ENCODE measurements at regions not wholly inside any gene's neighbourhood (a gene's known extent, or its start where the extent isn't known, plus 50 kb on each side); places are given as distances from the start of the nearest gene placed in this dataset.

DNA sequence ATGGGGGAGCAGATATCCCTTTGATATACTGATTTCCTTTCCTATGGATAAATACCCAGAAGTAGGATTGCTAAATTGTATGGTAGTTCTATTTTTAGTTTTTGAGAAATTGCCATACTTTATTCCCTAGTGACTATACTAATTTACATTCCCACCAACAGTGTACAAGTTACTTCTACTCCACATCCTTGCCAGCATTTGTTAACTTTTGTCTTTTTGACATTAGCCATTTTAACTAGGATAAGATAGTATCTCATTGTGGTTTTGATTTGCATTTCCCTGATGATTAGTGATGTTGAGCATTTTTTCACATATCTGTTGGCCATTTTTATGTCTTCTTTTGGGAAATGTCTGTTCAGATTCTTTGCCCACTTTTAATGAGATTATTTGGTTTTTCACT is 620.6 kb upstream of the CAMK1G start:
- Histone ChIP-seq H3K9me3 (ENCODE audit: insufficient read depth, low read depth, low read length) (no peaks in the 10 kb centered on the region), H3K27me3 (ENCODE audit: insufficient read depth, low read length, poor library complexity, severe bottlenecking) (no peaks in the 10 kb centered on the region), H2AFZ (ENCODE audit: low read length) (no peak overlapping the region), H3K36me3 (ENCODE audit: insufficient read depth, low read length) (no peaks in the 10 kb centered on the region), H3K4me3 (ENCODE audit: low read length, poor library complexity, severe bottlenecking) (no peak overlapping the region), H3F3A (ENCODE audit: low read depth) (no peaks in the 10 kb centered on the region), H3K4me2 (ENCODE audit: low read depth, low read length, poor library complexity, severe bottlenecking) (no peak overlapping the region), H4K20me1 (ENCODE audit: insufficient read depth, low read length, poor library complexity, severe bottlenecking) (no peaks in the 10 kb centered on the region), H3K9me2 (replicated peaks; ENCODE audit: low read depth, low read length) (no peaks in the 10 kb centered on the region), H3K79me2 (ENCODE audit: insufficient read depth, low read length) (no peaks in the 10 kb centered on the region), H3K4me1 (ENCODE audit: insufficient read depth, low read length, poor library complexity, severe bottlenecking) (no peaks in the 10 kb centered on the region), H3K9ac (ENCODE audit: low read depth, low read length, poor library complexity, severe bottlenecking) (no peak overlapping the region)
- TF ChIP-seq EZH2phosphoT487 (IDR thresholded peaks at IDR 0.05; ENCODE audit: borderline replicate concordance) = no peak
- TF ChIP-seq, protein P1, sequence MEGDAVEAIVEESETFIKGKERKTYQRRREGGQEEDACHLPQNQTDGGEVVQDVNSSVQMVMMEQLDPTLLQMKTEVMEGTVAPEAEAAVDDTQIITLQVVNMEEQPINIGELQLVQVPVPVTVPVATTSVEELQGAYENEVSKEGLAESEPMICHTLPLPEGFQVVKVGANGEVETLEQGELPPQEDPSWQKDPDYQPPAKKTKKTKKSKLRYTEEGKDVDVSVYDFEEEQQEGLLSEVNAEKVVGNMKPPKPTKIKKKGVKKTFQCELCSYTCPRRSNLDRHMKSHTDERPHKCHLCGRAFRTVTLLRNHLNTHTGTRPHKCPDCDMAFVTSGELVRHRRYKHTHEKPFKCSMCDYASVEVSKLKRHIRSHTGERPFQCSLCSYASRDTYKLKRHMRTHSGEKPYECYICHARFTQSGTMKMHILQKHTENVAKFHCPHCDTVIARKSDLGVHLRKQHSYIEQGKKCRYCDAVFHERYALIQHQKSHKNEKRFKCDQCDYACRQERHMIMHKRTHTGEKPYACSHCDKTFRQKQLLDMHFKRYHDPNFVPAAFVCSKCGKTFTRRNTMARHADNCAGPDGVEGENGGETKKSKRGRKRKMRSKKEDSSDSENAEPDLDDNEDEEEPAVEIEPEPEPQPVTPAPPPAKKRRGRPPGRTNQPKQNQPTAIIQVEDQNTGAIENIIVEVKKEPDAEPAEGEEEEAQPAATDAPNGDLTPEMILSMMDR (conservative IDR thresholded peaks at IDR 0.05; ENCODE audit: low read length) = no peak

DNA sequence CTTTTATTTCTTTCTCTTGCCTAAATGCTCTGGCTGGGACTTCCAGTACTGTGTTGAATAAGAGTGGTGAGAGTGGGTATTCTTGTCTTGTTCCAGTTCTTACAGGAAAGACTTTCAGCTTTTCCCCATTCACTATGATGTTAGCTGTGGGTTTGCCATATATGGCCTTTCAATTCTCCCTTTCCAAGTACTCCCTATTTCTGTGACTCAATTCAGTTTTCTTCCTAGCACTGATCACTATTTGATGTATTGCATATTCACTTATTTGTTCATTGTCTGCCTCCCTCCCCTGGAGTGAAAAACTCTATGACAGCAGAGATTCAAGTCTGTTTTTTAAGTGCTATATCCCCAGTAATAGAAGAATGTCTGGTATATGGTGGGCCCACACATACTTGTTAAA is 618.2 kb upstream of the CAMK1G start:
- H3F3A ChIP-seq (ENCODE audit: low read depth) = no peaks in the 10 kb centered on the region
- no peak overlapping the region for H3K9ac ChIP-seq (ENCODE audit: low read depth, low read length, poor library complexity, severe bottlenecking)
- no peaks in the 10 kb centered on the region for H3K27me3 ChIP-seq (ENCODE audit: insufficient read depth, low read length, poor library complexity, severe bottlenecking)

DNA sequence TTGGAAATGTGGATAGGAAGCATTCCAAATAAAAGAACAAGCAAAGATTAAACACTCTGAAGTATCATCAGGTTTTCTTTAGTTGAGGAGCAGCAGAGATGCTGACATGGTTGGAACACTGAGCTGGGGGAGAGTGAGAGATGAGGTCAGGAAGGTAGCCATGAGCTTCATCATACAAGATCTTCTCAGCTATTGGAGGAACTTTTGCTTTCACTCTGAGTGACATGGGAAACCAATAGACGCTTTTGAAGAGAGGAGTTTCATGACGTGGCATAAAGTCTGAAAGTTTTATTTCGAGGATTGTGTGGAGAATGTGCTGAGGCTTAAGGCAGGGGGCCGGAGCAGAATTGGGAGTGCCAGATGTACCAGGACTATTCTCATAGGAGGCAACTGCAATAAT is 616.2 kb upstream of the CAMK1G start:
- no peak overlapping the region for H3K9ac ChIP-seq (ENCODE audit: low read depth, low read length, poor library complexity, severe bottlenecking)
- no peaks in the 10 kb centered on the region for H3K27me3 ChIP-seq (ENCODE audit: insufficient read depth, low read length, poor library complexity, severe bottlenecking)
- no peak overlapping the region for H2AFZ ChIP-seq (ENCODE audit: low read length)
- no peaks in the 10 kb centered on the region for H3K36me3 ChIP-seq (ENCODE audit: insufficient read depth, low read length)
- H3K4me3 ChIP-seq (ENCODE audit: low read length, poor library complexity, severe bottlenecking) = no peak overlapping the region
- H3K4me2 ChIP-seq (ENCODE audit: low read depth, low read length, poor library complexity, severe bottlenecking) = no peak overlapping the region
- no peaks in the 10 kb centered on the region for H4K20me1 ChIP-seq (ENCODE audit: insufficient read depth, low read length, poor library complexity, severe bottlenecking)
- H3K9me3 ChIP-seq (ENCODE audit: insufficient read depth, low read depth, low read length) = no peaks in the 10 kb centered on the region
- H3F3A ChIP-seq (ENCODE audit: low read depth) = no peaks in the 10 kb centered on the region
- H3K4me1 ChIP-seq (ENCODE audit: insufficient read depth, low read length, poor library complexity, severe bottlenecking) = no peaks in the 10 kb centered on the region
- no peaks in the 10 kb centered on the region for H3K79me2 ChIP-seq (ENCODE audit: insufficient read depth, low read length)
- TF ChIP-seq, protein P1 (conservative IDR thresholded peaks at IDR 0.05; ENCODE audit: low read length) = no peak
- no peak for TF ChIP-seq EZH2phosphoT487 (IDR thresholded peaks at IDR 0.05; ENCODE audit: borderline replicate concordance)
- H3K9me2 ChIP-seq (replicated peaks; ENCODE audit: low read depth, low read length) = no peaks in the 10 kb centered on the region

More for the DNA sequence above, 618.2 kb upstream of the CAMK1G start:
- Histone ChIP-seq H3K36me3 (ENCODE audit: insufficient read depth, low read length) (no peaks in the 10 kb centered on the region), H3K4me1 (ENCODE audit: insufficient read depth, low read length, poor library complexity, severe bottlenecking) (no peaks in the 10 kb centered on the region), H3K4me2 (ENCODE audit: low read depth, low read length, poor library complexity, severe bottlenecking) (no peak overlapping the region), H3K9me2 (replicated peaks; ENCODE audit: low read depth, low read length) (no peaks in the 10 kb centered on the region), H3K4me3 (ENCODE audit: low read length, poor library complexity, severe bottlenecking) (no peak overlapping the region), H4K20me1 (ENCODE audit: insufficient read depth, low read length, poor library complexity, severe bottlenecking) (no peaks in the 10 kb centered on the region), H3K79me2 (ENCODE audit: insufficient read depth, low read length) (no peaks in the 10 kb centered on the region), H3K9me3 (ENCODE audit: insufficient read depth, low read depth, low read length) (no peaks in the 10 kb centered on the region), H2AFZ (ENCODE audit: low read length) (no peak overlapping the region)
- TF ChIP-seq EZH2phosphoT487 (IDR thresholded peaks at IDR 0.05; ENCODE audit: borderline replicate concordance) = no peak

DNA sequence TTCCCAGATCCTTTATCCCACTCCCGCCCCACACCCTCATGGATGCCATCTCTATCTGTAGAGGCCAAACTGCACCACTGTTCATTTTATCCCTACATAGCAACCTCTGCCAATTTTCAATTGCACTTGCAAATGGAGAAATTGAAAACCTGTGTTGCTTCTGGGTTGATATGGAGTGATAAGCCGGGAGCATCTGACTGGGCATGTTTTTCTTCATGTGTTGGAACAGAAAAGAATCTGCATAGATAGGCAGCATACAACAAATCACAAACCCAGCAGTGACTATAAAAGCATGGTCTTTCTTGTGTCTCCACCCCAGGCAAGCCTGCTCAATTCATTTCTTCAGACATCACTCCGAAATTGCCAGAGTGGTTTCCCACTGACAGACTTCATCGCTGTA is 608.8 kb upstream of the CAMK1G start:
- Histone ChIP-seq H3K9me2 (replicated peaks; ENCODE audit: low read depth, low read length) (no peaks in the 10 kb centered on the region), H3K9ac (ENCODE audit: low read depth, low read length, poor library complexity, severe bottlenecking) (no peak overlapping the region)

More for the DNA sequence above, 608.8 kb upstream of the CAMK1G start:
- Histone ChIP-seq H3K9me3 (ENCODE audit: insufficient read depth, low read depth, low read length) (no peaks in the 10 kb centered on the region), H2AFZ (ENCODE audit: low read length) (no peak overlapping the region), H3K4me1 (ENCODE audit: insufficient read depth, low read length, poor library complexity, severe bottlenecking) (no peaks in the 10 kb centered on the region), H3K4me3 (ENCODE audit: low read length, poor library complexity, severe bottlenecking) (no peak overlapping the region), H3F3A (ENCODE audit: low read depth) (no peaks in the 10 kb centered on the region), H3K27me3 (ENCODE audit: insufficient read depth, low read length, poor library complexity, severe bottlenecking) (no peaks in the 10 kb centered on the region), H3K79me2 (ENCODE audit: insufficient read depth, low read length) (no peaks in the 10 kb centered on the region), H3K36me3 (ENCODE audit: insufficient read depth, low read length) (no peaks in the 10 kb centered on the region), H3K4me2 (ENCODE audit: low read depth, low read length, poor library complexity, severe bottlenecking) (no peak overlapping the region), H4K20me1 (ENCODE audit: insufficient read depth, low read length, poor library complexity, severe bottlenecking) (no peaks in the 10 kb centered on the region)
- no peak for TF ChIP-seq EZH2phosphoT487 (IDR thresholded peaks at IDR 0.05; ENCODE audit: borderline replicate concordance)
- TF ChIP-seq, protein P1 (conservative IDR thresholded peaks at IDR 0.05; ENCODE audit: low read length) = no peak

Measured in Loucy (cell line).